ENCODE measurements at regions not wholly inside any gene's neighbourhood (a gene's known extent, or its start where the extent isn't known, plus 50 kb on each side); places are given as distances from the start of the nearest gene placed in this dataset.

- no peak overlapping the region for H3K27ac ChIP-seq
- ChIA-PET CTCF (interaction anchor here (0.6 kb wide), 1 partner anchor 72 kb away, joined by 3 read pairs; no protein-coding TSS in a partner anchor), POLR2A (ENCODE audit: low non-redundant PET) (no interaction called here)
- no peak for TF ChIP-seq CTCF (conservative IDR thresholded peaks at IDR 0.05; ENCODE audit: low read depth)
- no peak for DNase-seq (ENCODE audit: low spot score)
These were observed 380.3 kb upstream of the LCORL start for GRCh38 chr4:18401868-18402267.

- ChIA-PET CTCF (interaction anchor here (0.6 kb wide), 1 partner anchor 72 kb away, joined by 3 read pairs; no protein-coding TSS in a partner anchor), POLR2A (ENCODE audit: low non-redundant PET) (no interaction called here)
- TF ChIP-seq CTCF (conservative IDR thresholded peaks at IDR 0.05; ENCODE audit: low read depth) = no peak
- no peak overlapping the region for H3K27ac ChIP-seq
- DNase-seq (ENCODE audit: low spot score) = no peak
These were observed 379.9 kb upstream of the LCORL start for GRCh38 chr4:18401425-18401824.

GRCh38 chr4:18398661-18399060 is 377.1 kb upstream of the LCORL start:
- H3K27ac ChIP-seq = no peak overlapping the region
- ChIA-PET POLR2A (ENCODE audit: low non-redundant PET) (no interaction called here), CTCF (no interaction called here)
- DNase-seq (ENCODE audit: low spot score) = no peak
- no peak for TF ChIP-seq CTCF (conservative IDR thresholded peaks at IDR 0.05; ENCODE audit: low read depth)

DNA sequence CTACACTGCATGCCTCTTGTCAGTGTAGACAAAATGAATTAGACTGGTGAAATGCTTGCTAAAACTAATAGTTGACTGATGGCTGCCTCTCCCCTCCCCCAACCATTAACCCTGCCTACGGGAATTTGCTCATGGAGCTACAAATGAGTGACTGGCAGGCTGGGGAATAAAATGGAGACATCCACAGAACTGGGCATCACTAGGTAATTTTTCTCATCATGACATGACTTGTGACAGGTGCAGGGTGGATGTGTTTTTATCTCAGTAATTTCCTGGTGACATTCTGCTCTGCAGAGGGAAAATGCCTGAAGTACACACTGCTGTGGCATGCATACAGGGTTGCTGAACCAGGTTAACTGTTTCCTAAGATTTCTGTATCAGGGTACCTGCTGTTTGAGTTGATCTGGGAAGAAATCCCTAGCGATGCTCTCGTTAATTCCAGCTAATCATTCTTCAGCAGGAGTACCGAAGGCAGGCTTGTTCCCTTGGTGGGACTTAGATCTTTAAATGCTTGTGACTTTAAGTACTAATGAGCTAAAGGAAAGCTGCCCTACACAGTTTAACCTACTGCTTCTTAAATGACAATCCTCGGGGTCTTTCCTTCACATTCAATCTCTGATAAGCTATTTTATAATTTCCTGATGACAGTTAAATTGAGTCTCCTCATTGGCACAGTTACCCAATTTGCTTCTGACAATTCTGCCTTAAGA is 376.3 kb upstream of the LCORL start:
- H3K27ac ChIP-seq = no peak overlapping the region

GRCh38 chr4:18394656-18395055 is 373.1 kb upstream of the LCORL start:
- no peak for TF ChIP-seq CTCF (conservative IDR thresholded peaks at IDR 0.05; ENCODE audit: low read depth)
- ChIA-PET CTCF (no interaction called here), POLR2A (ENCODE audit: low non-redundant PET) (no interaction called here)
- DNase-seq (ENCODE audit: low spot score) = no peak
- H3K27ac ChIP-seq = no peak overlapping the region

More for the DNA sequence above, 376.3 kb upstream of the LCORL start:
- POLR2A ChIA-PET (ENCODE audit: low non-redundant PET) = no interaction called here
- CTCF ChIA-PET = interaction anchor here (0.6 kb wide), 1 partner anchor 376 kb away, joined by 3 read pairs; no protein-coding TSS in a partner anchor
- no peak for DNase-seq (ENCODE audit: low spot score)
- TF ChIP-seq CTCF (conservative IDR thresholded peaks at IDR 0.05; ENCODE audit: low read depth) = no peak

DNA sequence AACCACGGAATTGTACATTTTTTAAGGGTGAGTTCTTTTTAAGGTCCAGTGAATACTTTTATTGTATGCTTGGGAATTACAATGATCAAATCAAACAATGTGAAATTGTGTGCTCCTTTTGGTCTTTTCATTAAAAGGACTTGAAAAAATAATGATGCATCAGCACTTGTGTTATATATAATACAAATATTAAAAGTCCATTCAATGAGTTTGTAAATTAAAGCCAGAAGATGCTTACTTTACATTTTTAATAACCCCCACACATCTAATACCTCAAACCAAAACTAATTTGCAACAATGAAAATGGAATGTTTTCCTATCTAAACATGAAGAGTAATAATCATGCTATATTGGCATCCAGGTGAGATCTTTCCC is 369.8 kb upstream of the LCORL start:
- no peak for DNase-seq (ENCODE audit: low spot score)
- no peak for TF ChIP-seq CTCF (conservative IDR thresholded peaks at IDR 0.05; ENCODE audit: low read depth)
- H3K27ac ChIP-seq = no peak overlapping the region
- POLR2A ChIA-PET (ENCODE audit: low non-redundant PET) = no interaction called here
- CTCF ChIA-PET = no interaction called here
